ENCODE measurements at regions not wholly inside any gene's neighbourhood (a gene's known extent, or its start where the extent isn't known, plus 50 kb on each side); places are given as distances from the start of the nearest gene placed in this dataset.
A peak's percentile ranks its signal among the peaks of the same experiment; 100 is the strongest.
"Not testable (repeated sequence)": the region's sequence is repeated elsewhere in the genome, so short reads cannot be mapped to it uniquely, and the experiment has no call there.

DNA sequence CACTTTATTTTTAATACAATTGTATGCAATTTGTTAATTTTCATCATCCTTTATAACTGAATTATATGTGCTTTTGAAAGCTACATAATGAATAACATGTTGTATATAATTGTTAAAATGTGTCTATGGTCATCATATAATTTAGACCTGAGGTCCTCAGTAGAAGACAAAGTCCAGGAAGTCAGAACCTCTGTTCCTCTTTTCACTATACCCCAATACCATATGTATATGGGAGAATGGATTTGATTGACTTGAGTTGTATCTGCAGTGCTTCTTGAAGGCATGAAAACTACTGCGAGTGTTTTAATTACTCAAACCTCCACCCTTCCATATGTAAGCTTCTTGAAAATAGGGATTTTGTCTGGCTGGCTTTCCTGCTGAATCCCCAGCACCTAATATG lies 140.7 kb upstream of the NEDD9 start:
- DNase-seq (ENCODE audit: extremely low read depth, insufficient read length), result no peak
- Histone ChIP-seq H3K36me3 (ENCODE audit: control insufficient read depth, insufficient read depth, low read length) (peaks cover 4% of the 10 kb centered on the region), H3K27me3 (replicated peaks; ENCODE audit: control insufficient read depth, insufficient read depth, low read length) (no peaks in the 10 kb centered on the region), H3K4me3 (replicated peaks; ENCODE audit: low read depth, low read length) (no peak overlapping the region)
- TF ChIP-seq, protein P1, sequence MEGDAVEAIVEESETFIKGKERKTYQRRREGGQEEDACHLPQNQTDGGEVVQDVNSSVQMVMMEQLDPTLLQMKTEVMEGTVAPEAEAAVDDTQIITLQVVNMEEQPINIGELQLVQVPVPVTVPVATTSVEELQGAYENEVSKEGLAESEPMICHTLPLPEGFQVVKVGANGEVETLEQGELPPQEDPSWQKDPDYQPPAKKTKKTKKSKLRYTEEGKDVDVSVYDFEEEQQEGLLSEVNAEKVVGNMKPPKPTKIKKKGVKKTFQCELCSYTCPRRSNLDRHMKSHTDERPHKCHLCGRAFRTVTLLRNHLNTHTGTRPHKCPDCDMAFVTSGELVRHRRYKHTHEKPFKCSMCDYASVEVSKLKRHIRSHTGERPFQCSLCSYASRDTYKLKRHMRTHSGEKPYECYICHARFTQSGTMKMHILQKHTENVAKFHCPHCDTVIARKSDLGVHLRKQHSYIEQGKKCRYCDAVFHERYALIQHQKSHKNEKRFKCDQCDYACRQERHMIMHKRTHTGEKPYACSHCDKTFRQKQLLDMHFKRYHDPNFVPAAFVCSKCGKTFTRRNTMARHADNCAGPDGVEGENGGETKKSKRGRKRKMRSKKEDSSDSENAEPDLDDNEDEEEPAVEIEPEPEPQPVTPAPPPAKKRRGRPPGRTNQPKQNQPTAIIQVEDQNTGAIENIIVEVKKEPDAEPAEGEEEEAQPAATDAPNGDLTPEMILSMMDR (IDR thresholded peaks at IDR 0.05; ENCODE audit: insufficient read depth, low read length, poor library complexity, severe bottlenecking), result no peak

DNA sequence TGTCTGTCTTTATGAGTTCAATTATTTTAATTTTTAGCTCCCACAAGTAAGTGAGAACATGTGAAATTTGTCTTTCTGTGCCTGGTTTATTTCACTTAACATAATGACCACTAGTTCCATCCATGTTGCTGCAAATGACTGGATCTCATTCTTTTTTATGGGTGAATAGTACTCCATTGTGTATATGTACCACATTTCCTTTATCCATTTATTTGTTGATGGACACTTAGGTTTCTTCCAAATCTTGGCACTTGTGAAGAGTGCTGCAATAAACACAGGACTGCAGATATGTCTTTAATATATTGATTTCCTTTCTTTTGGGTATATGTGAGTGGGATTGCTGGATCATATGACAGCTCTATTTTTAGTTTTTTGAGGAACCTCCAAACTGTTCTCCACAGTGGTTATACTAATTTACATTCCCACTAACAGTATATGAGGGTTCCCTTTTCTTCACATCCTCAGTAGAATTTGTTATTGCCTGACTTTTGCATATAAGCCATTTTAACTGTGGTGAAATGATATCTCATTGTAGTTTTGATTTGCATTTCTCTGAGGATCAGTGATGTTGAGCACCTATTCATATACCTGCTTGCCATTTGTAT lies 139.8 kb upstream of the NEDD9 start:
- not testable (repeated sequence) for H3K27me3 ChIP-seq (replicated peaks; ENCODE audit: control insufficient read depth, insufficient read depth, low read length); H3K4me3 ChIP-seq (replicated peaks; ENCODE audit: low read depth, low read length); DNase-seq (ENCODE audit: extremely low read depth, insufficient read length); H3K36me3 ChIP-seq (ENCODE audit: control insufficient read depth, insufficient read depth, low read length)

DNA sequence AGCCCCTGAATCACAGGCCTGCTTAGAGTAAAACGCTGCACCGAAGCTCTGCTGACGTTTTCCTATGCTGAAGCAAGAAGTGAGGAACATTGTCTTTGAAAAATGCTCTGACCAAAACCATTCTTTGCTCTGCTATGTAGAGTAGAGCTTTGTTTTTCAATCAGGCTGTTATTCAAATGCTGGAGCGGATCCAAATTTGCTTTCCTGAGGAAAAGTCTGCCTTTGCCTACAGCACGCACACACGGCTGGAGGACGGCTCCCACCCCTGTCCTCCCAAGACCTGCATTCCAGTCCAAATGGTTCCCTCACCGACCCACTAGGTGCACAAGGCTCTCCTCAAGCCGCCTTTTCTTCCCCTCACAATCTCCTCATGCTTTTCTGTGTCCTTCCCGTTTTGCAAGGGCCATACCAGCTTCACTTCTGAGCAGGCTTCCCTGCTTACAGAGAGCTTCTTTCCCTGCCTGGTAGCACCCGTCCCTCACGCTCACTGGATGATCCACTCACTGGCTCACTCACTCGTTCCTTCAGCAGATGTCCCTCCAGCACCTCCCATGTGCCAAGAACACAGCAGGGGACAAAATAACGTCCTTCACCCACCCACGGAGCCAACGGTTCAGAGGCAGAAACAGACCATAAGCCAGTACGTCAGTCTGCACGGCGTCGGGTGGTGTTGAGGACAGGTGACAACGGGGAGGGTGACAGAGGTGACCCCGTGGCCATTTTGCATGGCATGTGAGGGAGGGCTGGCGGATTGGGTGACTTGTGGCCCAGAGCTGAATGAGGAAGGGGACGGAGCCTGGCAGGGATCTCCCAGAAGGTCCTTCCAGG lies 137.9 kb upstream of the NEDD9 start:
- Histone ChIP-seq H3K4me3 (replicated peaks; ENCODE audit: low read depth, low read length) (no peak overlapping the region), H3K27me3 (replicated peaks; ENCODE audit: control insufficient read depth, insufficient read depth, low read length) (no peaks in the 10 kb centered on the region), H3K36me3 (ENCODE audit: control insufficient read depth, insufficient read depth, low read length) (no peaks in the 10 kb centered on the region; the same call in 1 of the 2 replicates)
- TF ChIP-seq, protein P1 (IDR thresholded peaks at IDR 0.05; ENCODE audit: insufficient read depth, low read length, poor library complexity, severe bottlenecking), result no peak
- DNase-seq (ENCODE audit: extremely low read depth, insufficient read length), result no peak

DNA sequence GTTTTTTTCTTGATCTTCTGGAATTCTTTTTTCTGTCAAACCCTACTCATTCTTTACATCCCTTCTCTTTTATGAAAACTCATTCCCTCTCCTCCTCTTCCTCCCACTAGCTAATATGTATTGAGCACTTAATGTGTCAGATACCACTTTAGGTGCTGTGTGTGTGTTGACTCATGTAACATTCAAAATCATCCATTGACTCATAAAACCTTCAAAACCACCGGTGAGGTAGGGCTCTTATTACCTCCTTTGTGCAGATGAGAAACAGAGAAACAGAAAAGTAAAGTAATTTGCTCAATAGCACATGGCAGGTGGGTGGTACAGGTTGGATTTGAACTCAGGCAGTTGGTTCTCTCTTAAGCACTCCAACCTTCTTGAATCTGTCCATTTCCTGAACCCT lies 136.3 kb upstream of the NEDD9 start:
- TF ChIP-seq, protein P1 (IDR thresholded peaks at IDR 0.05; ENCODE audit: insufficient read depth, low read length, poor library complexity, severe bottlenecking), result no peak
- Histone ChIP-seq H3K4me3 (replicated peaks; ENCODE audit: low read depth, low read length) (no peak overlapping the region), H3K36me3 (ENCODE audit: control insufficient read depth, insufficient read depth, low read length) (no peaks in the 10 kb centered on the region; the same call in 1 of the 2 replicates), H3K27me3 (replicated peaks; ENCODE audit: control insufficient read depth, insufficient read depth, low read length) (no peaks in the 10 kb centered on the region)
- DNase-seq (ENCODE audit: extremely low read depth, insufficient read length), result peak; percentile 50

DNA sequence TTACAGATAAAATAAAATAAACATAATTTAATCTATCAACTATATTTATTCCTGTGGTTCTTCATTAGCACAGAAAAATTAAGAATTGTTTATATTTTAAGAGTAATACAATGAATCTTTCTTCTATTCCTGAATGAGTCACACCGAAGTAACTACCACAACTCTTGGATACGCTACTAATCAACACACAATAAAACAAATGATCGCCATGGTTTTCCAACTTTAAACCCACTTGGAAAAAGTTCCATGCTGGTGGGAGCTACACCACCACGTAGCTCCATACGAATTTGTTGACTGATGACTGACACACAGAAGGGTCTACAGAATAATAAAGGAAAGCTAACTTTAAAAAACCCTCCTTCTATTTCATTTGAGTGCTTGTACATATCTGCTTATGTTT lies 135.8 kb upstream of the NEDD9 start:
- Histone ChIP-seq H3K36me3 (ENCODE audit: control insufficient read depth, insufficient read depth, low read length) (no peaks in the 10 kb centered on the region; the same call in 1 of the 2 replicates), H3K4me3 (replicated peaks; ENCODE audit: low read depth, low read length) (no peak overlapping the region), H3K27me3 (replicated peaks; ENCODE audit: control insufficient read depth, insufficient read depth, low read length) (no peaks in the 10 kb centered on the region)
- no peak for DNase-seq (ENCODE audit: extremely low read depth, insufficient read length)
- TF ChIP-seq, protein P1 (IDR thresholded peaks at IDR 0.05; ENCODE audit: insufficient read depth, low read length, poor library complexity, severe bottlenecking), result no peak

DNA sequence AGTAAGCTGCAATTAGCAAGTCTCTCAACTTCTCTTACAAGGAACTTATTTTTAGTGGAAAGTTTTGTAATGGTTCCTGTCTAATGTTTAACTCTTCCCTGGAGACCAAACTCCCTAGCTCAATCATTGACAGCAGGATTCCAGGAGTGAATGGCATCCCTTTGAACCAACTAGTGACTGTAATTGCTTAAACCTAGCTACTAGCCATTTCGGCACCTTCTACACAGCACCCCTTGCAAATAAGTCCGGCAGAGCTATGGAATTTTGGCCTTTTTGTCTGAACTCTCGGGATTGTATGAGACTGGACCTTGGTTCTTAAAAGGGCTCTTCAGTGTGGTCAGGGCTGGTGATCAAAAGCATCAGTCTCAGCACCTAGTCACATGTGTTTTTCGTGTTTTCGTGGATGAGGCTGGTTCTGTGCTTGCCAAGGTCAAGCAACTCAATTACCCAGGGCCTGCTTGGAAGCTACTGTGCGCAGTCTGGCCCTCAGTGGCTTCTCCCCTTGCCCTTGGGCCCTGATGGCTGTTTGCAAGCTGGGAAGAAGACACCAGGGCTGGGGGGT lies 135.3 kb upstream of the NEDD9 start:
- TF ChIP-seq, protein P1 (IDR thresholded peaks at IDR 0.05; ENCODE audit: insufficient read depth, low read length, poor library complexity, severe bottlenecking), result no peak
- DNase-seq (ENCODE audit: extremely low read depth, insufficient read length), result no peak
- H3K4me3 ChIP-seq (replicated peaks; ENCODE audit: low read depth, low read length), result no peak overlapping the region
- H3K27me3 ChIP-seq (replicated peaks; ENCODE audit: control insufficient read depth, insufficient read depth, low read length), result no peaks in the 10 kb centered on the region
- H3K36me3 ChIP-seq (ENCODE audit: control insufficient read depth, insufficient read depth, low read length), result no peaks in the 10 kb centered on the region; the same call in 1 of the 2 replicates
